Stimulated activated CD8-positive, alpha-beta memory T cell treated with anti-CD3 and anti-CD28 coated beads, Interleukin-7, amount 100 ng/mL, for 48 hours (primary cell): ENCODE measurements at regions not wholly inside any gene's neighbourhood (a gene's known extent, or its start where the extent isn't known, plus 50 kb on each side); places are given as distances from the start of the nearest gene placed in this dataset.
A peak's percentile ranks its signal among the peaks of the same experiment; 100 is the strongest.
"Not testable (repeated sequence)": the region's sequence is repeated elsewhere in the genome, so short reads cannot be mapped to it uniquely, and the experiment has no call there.

ENCODE experiments used
- DNase-seq, 2 donors: peaks; one replicate each; pipeline ENCODE4 v3.0.0-alpha.2; 2020; ENCODE audit warnings: low read depth in 1 of 2; ENCODE audit errors: extremely low read depth in 1 of 2

DNA sequence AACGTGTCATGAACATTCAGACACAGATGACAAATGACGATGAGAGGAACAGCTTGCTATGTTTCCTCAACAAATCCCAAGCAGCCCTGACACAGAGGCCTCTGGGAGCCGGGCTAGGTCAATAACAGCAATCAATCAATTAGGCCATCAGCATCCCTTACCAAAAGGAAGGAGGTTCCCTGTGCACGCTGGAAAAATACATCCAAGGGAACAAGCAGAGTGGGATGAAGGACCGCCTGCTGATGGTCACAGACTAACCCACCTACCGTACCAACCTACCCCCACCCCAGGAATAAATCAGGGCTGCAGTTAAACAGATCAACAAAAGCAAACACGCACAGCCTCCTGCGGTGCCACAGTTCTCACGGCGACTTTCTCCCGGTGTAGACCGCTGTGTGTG lies 265.1 kb upstream of the SFSWAP start:
- DNase-seq: no peak

DNA sequence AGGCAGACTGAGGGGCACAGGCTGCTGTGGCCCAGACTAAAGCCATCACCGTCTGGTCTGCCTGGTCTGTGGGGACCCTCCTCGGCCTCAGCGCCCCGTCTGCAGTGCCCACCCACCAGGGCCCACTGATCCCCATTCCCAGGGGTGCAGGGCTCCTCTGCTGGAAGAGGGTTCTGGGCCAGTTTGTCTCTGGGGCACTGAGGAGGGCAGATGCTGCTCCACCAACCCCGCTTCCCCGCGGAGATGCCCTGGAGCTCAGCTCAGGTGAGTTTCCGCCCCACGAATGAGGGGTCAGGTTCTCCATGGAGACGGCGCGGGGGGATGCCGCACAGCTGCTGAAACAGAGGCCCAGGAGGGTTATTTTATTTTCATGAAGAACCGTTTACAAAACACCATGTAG lies 263.3 kb upstream of the SFSWAP start:
- not testable (repeated sequence) for DNase-seq

DNA sequence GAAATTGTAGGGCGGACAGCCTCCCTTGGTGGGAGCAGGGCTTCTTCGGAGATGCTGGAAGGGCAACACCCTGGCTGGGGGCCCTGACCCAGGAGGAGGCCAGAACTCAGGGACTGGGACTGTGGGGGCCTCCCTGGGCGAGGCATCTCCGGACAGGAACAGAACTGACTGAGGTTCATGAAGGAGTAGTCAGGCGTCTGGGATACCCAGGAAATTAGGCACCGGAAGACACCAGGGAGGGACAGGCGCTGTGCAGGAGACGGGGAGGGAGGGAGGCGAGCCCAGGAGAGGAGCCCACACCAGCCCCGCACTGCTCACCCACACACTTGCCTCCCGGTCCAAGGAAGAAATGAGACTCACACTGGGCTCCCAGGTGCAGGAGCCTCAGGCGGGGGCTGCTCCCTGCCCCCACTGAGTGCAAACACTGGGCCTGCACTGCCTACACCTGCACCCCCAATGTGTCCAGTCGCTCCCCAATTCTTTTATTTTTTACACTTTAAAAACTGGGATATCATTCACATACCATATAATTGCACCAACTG lies 262.6 kb upstream of the SFSWAP start:
- no peak for DNase-seq

DNA sequence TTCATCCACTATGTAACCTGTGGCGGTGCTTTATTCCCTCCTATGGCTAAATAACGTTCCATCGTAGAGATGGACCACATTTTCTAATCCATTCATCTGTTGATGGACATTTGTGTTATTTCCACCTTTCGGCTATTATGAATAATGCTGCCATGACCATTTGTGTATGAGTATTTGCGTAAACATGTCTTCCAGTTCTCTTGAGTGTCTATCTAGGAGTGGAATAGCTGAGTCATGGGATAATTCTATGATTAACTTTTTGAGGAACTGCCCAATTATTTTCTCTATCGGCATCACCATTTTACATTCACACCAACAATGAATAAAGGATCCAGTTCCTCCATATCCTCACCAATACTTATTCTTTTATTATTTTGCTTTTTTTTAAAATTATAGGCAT lies 261.9 kb upstream of the SFSWAP start:
- no peak for DNase-seq

DNA sequence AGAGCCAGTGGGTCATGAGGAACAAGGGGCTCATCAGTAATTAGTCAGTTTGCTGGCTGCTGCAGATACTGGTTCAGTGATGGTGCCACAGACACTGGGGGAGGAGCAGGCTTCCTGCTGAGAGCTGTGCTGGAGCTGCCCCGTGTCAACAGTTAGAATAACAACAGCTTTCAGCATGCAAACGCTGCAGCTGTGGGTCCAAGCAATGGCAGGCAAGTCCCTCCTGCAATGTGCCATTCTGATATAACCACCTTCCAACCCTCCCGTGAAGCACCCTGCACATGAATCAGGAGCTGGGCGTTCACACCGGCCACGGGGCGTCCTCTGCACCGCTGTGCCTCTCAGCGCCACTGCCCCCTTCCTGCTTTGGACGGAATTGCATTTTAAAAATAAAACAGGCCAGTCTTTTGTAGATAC lies 258.4 kb upstream of the SFSWAP start:
- peak in 1 of 2 donors; percentile 15 for DNase-seq

DNA sequence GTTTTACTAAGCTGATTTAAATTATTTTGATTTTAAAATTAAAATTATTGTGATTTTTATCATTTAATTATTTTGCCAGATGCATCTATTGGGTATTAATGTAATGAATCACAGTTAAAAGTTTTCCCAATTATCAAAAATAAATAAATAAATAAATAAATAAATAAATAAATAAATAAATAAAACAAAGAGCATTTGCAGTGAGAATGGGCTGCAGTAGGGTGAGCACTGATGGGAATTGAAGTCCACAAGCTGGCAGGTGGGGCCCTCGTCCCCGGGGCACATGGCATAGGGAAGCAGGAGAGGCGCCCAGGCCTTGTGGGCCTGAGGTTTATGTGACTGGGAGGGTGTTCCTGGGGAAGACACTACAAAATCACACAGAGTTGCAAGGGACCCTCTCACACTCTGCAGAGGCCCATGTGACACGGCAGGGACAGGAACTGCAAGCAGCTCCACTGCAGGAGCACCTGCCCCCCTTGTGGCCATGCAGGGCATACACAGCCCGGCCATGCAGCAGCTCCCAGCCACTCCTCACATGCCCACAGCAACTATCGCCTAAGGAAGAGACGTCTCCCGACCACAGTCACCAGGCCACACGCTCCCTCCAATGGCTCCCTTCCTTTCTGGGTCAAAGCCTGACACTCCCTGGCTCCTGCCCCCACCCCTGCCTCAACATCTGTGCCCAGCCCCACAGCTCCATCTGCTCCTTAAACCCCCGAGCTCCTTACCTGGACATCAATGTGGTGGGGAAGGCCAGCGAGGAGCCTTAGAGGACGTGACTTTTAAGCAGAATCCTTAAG lies 256.3 kb upstream of the SFSWAP start:
- DNase-seq: peak; percentile 14 to 29

DNA sequence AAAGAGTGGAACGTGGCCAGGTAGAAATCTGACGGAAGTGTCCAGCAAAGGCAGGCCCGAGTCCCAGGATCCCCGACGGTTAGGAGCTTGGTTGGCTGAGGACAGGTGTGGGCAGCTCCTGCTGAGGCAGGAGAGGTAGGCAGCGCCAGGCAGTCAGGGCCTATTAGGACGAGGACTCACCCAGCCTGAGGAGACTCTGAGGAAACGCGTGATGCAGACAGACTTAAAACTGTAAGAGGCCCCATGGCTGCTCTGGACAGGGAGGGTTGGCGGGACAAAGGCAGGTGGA lies 255.7 kb upstream of the SFSWAP start:
- no peak for DNase-seq

DNA sequence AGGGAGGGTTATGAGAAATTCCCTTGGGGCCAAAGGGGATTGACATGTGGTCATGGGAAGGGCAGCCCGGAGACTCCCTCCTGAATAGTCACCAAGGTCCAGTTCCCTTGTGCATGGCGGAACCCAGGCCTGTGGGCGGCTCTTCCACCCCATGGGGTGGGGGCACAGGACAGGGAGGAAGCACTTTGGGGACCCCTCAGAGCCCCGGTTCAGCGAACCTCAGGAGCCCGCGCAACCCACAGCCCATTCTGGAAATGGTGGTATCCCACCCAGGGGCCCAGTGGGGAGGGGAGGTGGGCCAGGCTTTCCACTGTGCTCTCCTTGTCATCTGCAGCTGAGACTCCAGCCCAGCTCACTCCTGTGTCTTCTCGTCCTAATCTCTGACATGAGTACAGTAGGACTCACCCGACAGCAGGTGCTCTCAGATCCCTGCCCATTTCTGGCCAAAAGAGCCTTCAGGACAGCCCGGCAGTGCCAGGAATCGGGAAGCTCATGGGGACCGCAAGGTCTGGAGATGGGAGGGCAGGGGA lies 255.2 kb upstream of the SFSWAP start:
- no peak for DNase-seq

DNA sequence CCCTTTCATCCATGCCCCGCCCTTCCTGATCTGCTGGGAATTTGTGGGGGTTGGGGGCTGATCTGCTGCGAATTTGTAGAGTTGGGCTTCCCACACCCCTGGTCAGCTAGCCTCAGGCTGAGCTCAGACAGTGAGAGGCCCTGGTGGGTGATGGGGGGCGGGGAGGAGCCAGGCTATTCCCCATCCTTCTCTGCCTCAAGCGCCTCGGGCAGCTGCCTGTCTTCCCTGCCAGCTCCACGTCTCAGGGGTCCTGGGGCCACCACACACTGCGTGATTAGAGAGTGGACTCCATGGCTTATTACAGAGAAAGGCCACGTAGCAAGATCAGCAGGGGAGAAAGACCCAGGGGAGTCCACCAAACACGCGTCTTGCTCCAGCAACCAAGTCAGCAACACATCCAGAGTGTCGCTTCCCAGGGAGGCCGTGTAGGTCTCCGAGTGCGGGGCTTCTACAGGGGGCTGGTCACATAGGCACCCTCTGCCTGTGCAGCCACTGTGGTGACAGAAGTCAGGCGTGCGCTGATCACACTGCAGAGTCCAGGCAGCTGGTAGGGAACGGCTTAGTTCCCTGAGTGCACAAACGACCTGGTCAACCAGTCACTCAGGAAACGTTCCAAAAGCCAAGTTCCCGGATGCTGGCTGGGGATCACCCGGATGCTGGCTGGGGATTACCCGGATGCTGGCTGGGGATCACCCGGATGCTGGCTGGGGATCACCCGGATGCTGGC lies 254.4 kb upstream of the SFSWAP start:
- no peak for DNase-seq

DNA sequence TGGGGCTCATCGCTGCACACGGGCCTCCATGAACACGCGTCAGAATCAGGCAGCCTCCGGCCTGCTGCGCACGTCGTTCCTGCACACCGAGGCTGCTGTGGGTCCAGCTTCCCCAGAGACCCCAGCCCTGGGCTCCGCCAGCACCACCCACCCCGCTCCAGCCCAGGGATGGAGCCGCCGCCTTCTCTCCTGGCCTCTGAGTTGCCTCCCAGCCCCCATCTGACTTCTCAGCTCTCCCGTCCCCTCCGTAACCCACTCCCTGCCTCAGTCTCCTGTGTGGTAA lies 253.9 kb upstream of the SFSWAP start:
- no peak for DNase-seq

DNA sequence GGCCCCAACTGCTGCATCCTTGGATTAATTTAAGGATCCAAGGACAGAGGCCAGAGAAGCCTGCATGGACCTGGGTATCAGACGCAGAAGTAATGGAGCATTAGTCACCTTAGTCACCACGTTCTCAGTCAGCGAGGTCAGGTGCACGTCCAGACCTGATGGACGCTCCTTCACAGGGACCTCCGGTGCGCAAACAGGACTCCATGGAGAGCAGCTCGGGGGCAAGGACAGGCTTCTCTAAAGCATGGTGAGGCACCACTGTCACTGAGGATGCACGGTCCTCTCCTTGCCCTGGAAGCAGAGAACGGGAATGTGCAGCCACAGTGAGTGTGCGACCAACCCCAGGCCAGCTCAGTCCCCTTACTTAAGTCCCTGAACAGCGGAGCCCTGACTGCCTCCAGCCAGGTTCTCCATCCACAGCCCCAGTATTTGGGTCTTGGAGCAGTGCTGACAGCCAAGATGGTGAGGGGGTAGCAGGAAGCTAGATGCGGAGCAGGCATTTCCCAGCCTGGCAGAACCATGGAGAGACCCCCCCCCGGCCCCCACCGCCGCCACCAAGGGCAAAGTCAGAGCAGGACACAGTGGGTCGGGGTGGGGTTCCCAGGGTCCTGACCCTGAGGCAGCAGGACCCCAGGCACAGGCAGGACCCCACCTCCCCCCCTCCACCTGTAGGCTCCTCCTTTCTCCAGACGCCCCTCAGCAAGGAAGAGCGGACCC lies 253.4 kb upstream of the SFSWAP start:
- DNase-seq: no peak

DNA sequence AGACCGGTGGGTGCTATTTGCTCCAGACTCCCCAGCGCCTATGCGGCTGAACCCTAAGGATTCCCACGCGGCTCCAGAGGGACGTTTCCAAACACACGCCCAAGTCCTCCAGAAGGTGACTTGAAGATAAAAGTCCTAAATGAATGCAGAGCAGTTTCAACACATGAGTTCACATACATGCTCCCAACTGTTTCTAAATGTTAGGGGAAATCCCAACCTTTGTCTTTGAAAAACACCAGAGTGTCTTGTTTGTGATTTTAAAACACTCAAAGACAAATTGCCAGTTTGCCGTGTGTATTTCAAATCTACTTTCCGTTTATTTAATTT lies 252.9 kb upstream of the SFSWAP start:
- no peak for DNase-seq

DNA sequence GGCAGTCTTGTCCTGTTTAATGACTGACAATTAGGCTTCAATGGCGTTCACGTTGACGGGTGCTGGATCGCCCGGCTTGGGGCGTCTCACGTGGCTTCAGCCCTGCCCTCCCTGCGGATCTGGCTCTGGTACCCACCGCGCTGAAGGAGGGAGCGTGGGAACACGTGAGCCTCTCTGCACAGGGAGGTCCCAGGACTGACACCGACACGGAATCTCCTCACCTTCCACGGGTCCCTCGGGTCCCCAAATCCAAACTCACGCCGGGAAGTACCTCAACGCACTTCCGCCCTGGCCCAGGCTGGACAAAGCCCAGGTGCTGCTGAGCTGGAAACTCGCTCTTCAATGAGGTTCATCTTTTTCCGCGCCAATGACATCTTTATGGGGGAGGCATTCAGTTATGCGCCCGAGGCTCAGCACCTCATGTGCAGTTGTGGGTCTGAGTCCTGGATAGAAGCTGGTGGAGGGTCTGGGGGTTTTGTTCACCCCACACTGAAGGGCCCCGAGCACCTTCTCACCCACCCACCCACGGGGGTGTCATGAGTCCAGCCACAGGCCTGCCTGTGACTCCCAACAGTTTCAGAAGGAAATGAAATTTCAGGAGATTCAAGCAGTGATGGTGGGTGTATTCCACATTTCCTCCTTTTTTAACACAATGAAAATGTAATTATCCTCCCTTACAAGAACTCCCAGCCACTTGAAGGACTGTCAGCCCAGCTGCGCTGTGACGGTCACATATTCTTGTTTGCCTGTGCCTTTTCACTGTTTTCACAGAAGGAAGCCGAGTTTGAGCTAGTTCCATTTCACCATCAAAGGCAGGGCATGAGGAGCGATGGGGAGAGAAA lies 251.7 kb upstream of the SFSWAP start:
- DNase-seq: no peak

DNA sequence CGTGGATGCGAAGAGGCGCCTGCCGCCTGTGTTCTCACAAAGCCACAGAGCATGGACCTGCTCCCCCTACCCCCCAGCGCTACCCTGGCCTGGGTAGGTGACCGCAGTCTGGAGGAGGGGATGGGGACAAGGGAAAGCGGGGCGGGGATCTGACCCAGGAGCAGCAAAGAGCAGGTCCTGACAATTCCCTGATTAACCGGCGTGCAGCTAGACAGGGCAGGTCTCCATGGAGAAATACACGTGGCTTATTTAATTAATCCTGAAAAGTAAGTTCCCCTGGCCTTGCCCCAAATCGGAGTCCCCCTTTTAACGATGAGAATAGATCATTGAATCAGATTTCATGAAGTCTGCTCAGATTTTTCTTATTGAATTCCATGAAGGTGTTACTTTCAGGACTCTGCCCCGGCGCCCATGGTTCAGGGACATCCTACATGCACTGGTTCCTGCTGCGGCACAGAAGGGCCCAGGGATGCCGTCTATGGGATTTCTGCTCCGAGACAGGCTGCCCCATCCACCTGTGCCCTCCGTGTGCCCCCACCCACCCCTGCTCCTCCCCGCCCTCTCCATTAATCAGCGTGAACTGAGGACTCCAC lies 251.0 kb upstream of the SFSWAP start:
- no peak for DNase-seq

DNA sequence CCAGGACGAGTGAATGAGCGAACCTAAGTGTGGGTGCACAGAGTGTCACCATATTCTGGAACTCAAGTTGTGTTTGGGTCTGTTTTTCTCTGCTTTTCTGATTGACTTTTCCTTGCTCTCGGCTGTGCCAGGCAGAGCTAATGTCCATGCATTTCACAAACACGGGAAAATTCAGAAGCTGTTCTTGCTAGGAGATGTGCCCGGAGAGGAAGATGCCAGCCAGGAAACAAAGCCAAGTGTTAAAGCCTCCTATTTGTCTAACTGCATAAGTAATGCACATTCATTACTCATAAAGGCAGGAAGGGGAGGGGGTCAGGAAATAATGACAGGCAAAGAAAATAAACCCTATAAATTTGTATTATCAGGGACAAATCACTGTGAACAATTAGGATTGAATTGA lies 250.4 kb upstream of the SFSWAP start:
- no peak for DNase-seq

DNA sequence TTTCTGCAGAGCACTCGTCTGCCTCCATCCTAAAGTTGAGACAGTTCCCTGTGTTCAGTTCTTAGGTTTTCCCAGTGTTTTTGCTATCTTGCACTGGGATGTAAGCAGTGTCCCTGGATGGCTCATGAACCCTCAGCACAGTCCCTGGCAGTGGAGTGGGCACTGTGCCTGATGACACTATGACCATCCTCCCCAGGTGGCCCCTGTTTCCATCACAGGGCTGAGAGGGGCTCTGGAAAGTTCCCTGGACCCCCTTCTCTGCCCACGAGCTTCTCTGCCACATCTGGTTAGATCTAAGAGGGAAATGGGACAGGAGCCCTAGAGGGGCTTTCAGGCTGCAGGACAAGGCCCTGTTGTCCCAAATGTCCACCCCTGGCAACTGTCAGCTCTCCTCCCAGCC lies 249.8 kb upstream of the SFSWAP start:
- no peak for DNase-seq

DNA sequence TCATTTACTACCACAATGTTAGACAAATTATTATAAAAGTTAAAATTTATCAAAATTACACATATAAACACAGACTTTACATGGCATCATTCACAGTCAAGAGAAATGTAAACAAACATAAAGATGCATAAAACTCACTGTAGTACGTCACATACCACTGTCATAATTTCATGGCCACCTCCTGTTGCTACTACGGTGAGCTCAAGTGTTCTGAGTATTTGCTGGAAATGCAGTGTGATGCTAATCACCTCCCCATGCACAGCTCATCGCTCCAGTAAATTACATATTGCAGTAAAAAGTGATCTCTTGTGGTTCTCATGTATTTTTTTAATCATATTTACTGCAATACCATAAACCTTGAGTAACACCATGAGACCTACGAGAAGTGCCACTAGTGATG lies 247.7 kb upstream of the SFSWAP start:
- DNase-seq: no peak

DNA sequence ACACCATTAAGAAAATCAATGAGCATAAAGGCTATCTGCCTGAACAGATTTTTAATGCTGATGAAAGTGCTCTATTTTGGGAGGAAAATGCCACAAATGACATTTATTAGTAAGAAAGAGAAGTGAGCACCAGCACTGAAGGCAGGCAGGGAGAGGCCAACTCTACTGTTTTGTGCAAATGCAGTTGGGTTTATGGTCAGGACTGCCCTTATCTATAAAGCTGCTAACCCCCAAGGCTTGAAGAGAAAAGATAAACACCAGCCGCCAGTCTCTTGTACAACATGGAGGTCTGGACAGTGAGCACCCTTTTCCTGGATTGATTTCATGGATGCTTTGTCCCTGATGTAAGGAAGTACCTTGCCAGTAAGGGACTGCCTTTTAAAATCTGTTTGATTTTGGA lies 246.8 kb upstream of the SFSWAP start:
- DNase-seq: no peak

DNA sequence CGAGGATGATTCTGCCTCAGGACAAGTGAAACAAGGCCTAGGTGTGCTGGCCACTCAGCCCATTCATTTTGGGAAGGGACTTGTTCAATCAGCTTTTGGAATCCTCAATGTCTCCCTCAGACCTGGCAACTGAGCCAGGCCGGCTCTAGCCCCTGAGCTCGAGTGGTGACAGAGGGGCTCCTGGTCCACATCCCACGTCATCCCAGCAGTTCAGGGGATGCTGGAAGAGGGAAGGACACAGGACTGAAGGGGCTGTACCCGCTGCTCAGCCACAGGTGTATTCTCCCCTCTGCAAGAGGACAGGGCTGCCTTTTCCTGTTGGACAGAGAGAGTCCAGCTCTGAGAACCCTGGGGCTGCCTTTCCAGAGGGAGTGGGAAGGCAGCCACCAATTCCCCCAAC lies 244.6 kb upstream of the SFSWAP start:
- no peak for DNase-seq

DNA sequence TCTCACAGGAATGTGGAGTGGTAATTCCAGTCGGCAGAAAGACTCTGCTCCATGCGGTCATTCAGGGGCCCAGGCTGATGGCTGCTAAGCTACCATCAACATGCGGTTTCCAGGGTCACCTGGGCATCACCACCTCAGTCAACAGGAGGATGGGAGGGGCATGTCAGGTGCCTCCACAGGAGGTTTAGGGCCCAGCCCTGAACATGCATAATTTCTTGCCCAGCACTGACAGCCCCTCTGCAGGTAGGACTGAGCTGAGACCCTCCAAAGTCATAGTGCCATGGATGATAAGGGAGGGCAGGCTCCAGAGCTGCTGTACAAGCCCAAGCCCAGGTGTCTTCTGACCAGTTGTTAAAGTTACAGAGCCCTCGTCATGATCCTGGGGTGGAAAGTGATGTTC lies 244.0 kb upstream of the SFSWAP start:
- no peak for DNase-seq

DNA sequence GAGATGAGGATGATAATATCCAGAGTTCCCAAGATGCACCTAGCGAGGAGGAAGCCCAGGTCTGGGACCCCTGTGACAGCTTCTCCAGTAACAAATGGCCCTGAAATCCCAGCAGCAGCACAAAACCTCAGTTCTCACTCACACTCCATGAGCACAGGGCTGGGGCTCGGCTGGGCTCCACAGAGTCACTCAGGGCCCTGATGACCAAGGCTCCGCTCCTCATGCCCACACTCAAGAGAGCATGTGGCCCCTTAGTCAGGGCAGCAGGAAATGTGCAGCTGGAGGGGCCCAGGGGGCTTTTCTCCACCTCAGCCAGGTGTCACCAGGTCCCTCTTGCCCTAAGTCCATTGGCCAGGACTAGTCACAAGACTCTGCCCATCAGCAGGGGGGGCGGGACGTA lies 242.7 kb upstream of the SFSWAP start:
- no peak for DNase-seq
